Keratinocyte (primary cell): ENCODE measurements at regions not wholly inside any gene's neighbourhood (a gene's known extent, or its start where the extent isn't known, plus 50 kb on each side); places are given as distances from the start of the nearest gene placed in this dataset.

Experiments
- CTCF ChIP-seq, 3 experiments: IDR thresholded peaks in 1 of 3; conservative IDR thresholded peaks in 1 of 3; optimal IDR thresholded peaks in 1 of 3; 2 replicates in 2 of 3; 3 replicates in 1 of 3; pipeline versions ENCODE3 to v1.5.1; 2011; ENCODE audit warnings: low read length in 3 of 3, mild to moderate bottlenecking in 3 of 3, moderate library complexity in 2 of 3, control low read depth in 1 of 3, inconsistent platforms in 1 of 3; ENCODE audit not compliant: insufficient read depth in 2 of 3; ENCODE audit errors: extremely low read depth in 1 of 3
- EZH2 ChIP-seq: IDR thresholded peaks from one replicate; pipeline ENCODE4 v1.6.1; 2012; ENCODE audit warnings: inconsistent platforms, mild to moderate bottlenecking, low read length, moderate library complexity

GRCh38 chr10:65284495-65285041 lies 1641.3 kb upstream of the LRRTM3 start:
- TF ChIP-seq CTCF (optimal IDR thresholded peaks at IDR 0.05 in 1 of 3, IDR thresholded peaks at IDR 0.05 in 1 of 3, conservative IDR thresholded peaks at IDR 0.05 in 1 of 3; ENCODE audit: extremely low read depth in 1 of 3, insufficient read depth in 2 of 3, low read length in 3 of 3) (no peak), EZH2 (no peak)
